SJSA1 (cell line): ENCODE measurements at regions not wholly inside any gene's neighbourhood (a gene's known extent, or its start where the extent isn't known, plus 50 kb on each side); places are given as distances from the start of the nearest gene placed in this dataset.

Source experiments
- DNase-seq, 2 experiments: peaks; one replicate each; pipeline ENCODE4 v3.0.0-alpha.2; 2015 to 2020; ENCODE audit warnings: low spot score in 2 of 2, low read depth in 1 of 2
- H3K27ac ChIP-seq: fragments of 250-450 bp; sonication (Bioruptor Pico); 2 replicates; pipeline ENCODE4 v1.5.1; 2020; ENCODE audit warnings: mild to moderate bottlenecking, moderate library complexity
- H3K27me3 ChIP-seq: fragments of 250-450 bp; sonication (Bioruptor Pico); replicated peaks from 2 replicates; pipeline ENCODE4 v1.5.1; 2020; ENCODE audit warnings: mild to moderate bottlenecking, moderate library complexity
- H3K36me3 ChIP-seq: fragments of 250-450 bp; sonication (Bioruptor Pico); 2 replicates; pipeline ENCODE4 v1.5.1; 2020; ENCODE audit warnings: mild to moderate bottlenecking
- H3K4me1 ChIP-seq: fragments of 250-450 bp; sonication (Bioruptor Pico); replicated peaks from 2 replicates; pipeline ENCODE4 v1.6.1; 2021; ENCODE audit warnings: mild to moderate bottlenecking
- H3K4me3 ChIP-seq: fragments of 250-450 bp; sonication (Bioruptor Pico); 2 replicates; pipeline ENCODE4 v1.5.1; 2020; ENCODE audit warnings: mild to moderate bottlenecking
- H3K9me3 ChIP-seq: fragments of 250-450 bp; sonication (Bioruptor Pico); replicated peaks from 2 replicates; pipeline ENCODE4 v1.5.1; 2020; ENCODE audit warnings: mild to moderate bottlenecking

- DNase-seq = peak in 1 of 2 experiments; percentile 38
- Histone ChIP-seq H3K36me3 (no peaks in the 10 kb centered on the region), H3K9me3 (no peaks in the 10 kb centered on the region; the same call in 1 of the 2 replicates)
Observed at GRCh38 chr5:164345173-164345849, 839.9 kb downstream of the MAT2B start.

GRCh38 chr5:164345853-164346252 lies 840.4 kb downstream of the MAT2B start:
- H3K4me1 ChIP-seq = peaks cover 8% of the 10 kb centered on the region; the same call in 1 of the 2 replicates
- no peaks in the 10 kb centered on the region for H3K27me3 ChIP-seq
- no peaks in the 10 kb centered on the region; the same call in 1 of the 2 replicates for H3K9me3 ChIP-seq
- no peaks in the 10 kb centered on the region for H3K36me3 ChIP-seq
- no peak for DNase-seq
- no peak overlapping the region for H3K27ac ChIP-seq
- no peak overlapping the region for H3K4me3 ChIP-seq

More at GRCh38 chr5:164345173-164345849, 839.9 kb downstream of the MAT2B start:
- Histone ChIP-seq H3K4me1 (peaks cover 8% of the 10 kb centered on the region; the same call in 1 of the 2 replicates), H3K27me3 (no peaks in the 10 kb centered on the region), H3K27ac (no peak overlapping the region), H3K4me3 (no peak overlapping the region)

GRCh38 chr5:164346785-164347630 lies 841.6 kb downstream of the MAT2B start:
- H3K27me3 ChIP-seq = no peaks in the 10 kb centered on the region
- H3K4me3 ChIP-seq = no peak overlapping the region
- H3K36me3 ChIP-seq = no peaks in the 10 kb centered on the region
- H3K27ac ChIP-seq = no peak overlapping the region
- H3K4me1 ChIP-seq = peaks cover 8% of the 10 kb centered on the region; the same call in 1 of the 2 replicates
- DNase-seq = no peak
- H3K9me3 ChIP-seq = no peaks in the 10 kb centered on the region; the same call in 1 of the 2 replicates

GRCh38 chr5:164350236-164350635 lies 844.8 kb downstream of the MAT2B start:
- H3K27me3 ChIP-seq = no peaks in the 10 kb centered on the region
- H3K4me1 ChIP-seq = peaks cover 3% of the 10 kb centered on the region; the same call in 1 of the 2 replicates
- H3K4me3 ChIP-seq = no peak overlapping the region
- DNase-seq = no peak
- H3K9me3 ChIP-seq = no peaks in the 10 kb centered on the region; the same call in 1 of the 2 replicates
- no peaks in the 10 kb centered on the region for H3K36me3 ChIP-seq
- no peak overlapping the region for H3K27ac ChIP-seq

- Histone ChIP-seq H3K4me3 (no peak overlapping the region), H3K27ac (no peak overlapping the region), H3K36me3 (no peaks in the 10 kb centered on the region), H3K27me3 (no peaks in the 10 kb centered on the region), H3K9me3 (no peaks in the 10 kb centered on the region; the same call in 1 of the 2 replicates), H3K4me1 (no peaks in the 10 kb centered on the region)
- DNase-seq = no peak
Observed at GRCh38 chr5:164351245-164351834, 845.9 kb downstream of the MAT2B start.

- Histone ChIP-seq H3K36me3 (no peaks in the 10 kb centered on the region), H3K27ac (no peak overlapping the region), H3K4me1 (no peaks in the 10 kb centered on the region), H3K9me3 (no peaks in the 10 kb centered on the region), H3K4me3 (no peak overlapping the region), H3K27me3 (no peaks in the 10 kb centered on the region)
- DNase-seq = no peak
Observed at GRCh38 chr5:164352695-164353094, 847.3 kb downstream of the MAT2B start.

GRCh38 chr5:164353155-164353554 lies 847.7 kb downstream of the MAT2B start:
- H3K4me1 ChIP-seq = no peaks in the 10 kb centered on the region
- H3K4me3 ChIP-seq = no peak overlapping the region
- DNase-seq = no peak
- no peaks in the 10 kb centered on the region for H3K36me3 ChIP-seq
- no peak overlapping the region for H3K27ac ChIP-seq
- no peaks in the 10 kb centered on the region for H3K9me3 ChIP-seq
- no peaks in the 10 kb centered on the region for H3K27me3 ChIP-seq

- Histone ChIP-seq H3K27me3 (no peaks in the 10 kb centered on the region), H3K9me3 (no peaks in the 10 kb centered on the region), H3K4me1 (peaks cover 7% of the 10 kb centered on the region; the same call in 1 of the 2 replicates), H3K4me3 (no peak overlapping the region), H3K27ac (no peak overlapping the region), H3K36me3 (no peaks in the 10 kb centered on the region)
- no peak for DNase-seq
Observed at GRCh38 chr5:164354139-164354751, 848.8 kb downstream of the MAT2B start.

GRCh38 chr5:164355267-164355830 lies 849.9 kb downstream of the MAT2B start:
- Histone ChIP-seq H3K27ac (no peak overlapping the region), H3K4me1 (peaks cover 16% of the 10 kb centered on the region; the same call in 1 of the 2 replicates), H3K9me3 (no peaks in the 10 kb centered on the region), H3K36me3 (no peaks in the 10 kb centered on the region), H3K4me3 (no peak overlapping the region), H3K27me3 (no peaks in the 10 kb centered on the region)
- DNase-seq = no peak

GRCh38 chr5:164356790-164357189 lies 851.4 kb downstream of the MAT2B start:
- Histone ChIP-seq H3K4me1 (peaks cover 18% of the 10 kb centered on the region; the same call in 1 of the 2 replicates), H3K36me3 (no peaks in the 10 kb centered on the region), H3K4me3 (no peak overlapping the region), H3K9me3 (0 out of 2 replicates have a peak, but pooled peaks cover under 1% of the 10 kb centered on the region), H3K27me3 (no peaks in the 10 kb centered on the region), H3K27ac (no peak overlapping the region)
- no peak for DNase-seq

GRCh38 chr5:164357395-164358033 lies 852.1 kb downstream of the MAT2B start:
- no peak for DNase-seq
- peaks cover 18% of the 10 kb centered on the region; the same call in 1 of the 2 replicates for H3K4me1 ChIP-seq
- no peak overlapping the region for H3K27ac ChIP-seq
- H3K36me3 ChIP-seq = no peaks in the 10 kb centered on the region
- no peak overlapping the region for H3K4me3 ChIP-seq
- 0 out of 2 replicates have a peak, but pooled peaks cover 4% of the 10 kb centered on the region for H3K9me3 ChIP-seq
- no peaks in the 10 kb centered on the region for H3K27me3 ChIP-seq

- Histone ChIP-seq H3K4me3 (no peak overlapping the region), H3K9me3 (0 out of 2 replicates have a peak, but pooled peaks cover 4% of the 10 kb centered on the region), H3K36me3 (no peaks in the 10 kb centered on the region), H3K4me1 (peaks cover 18% of the 10 kb centered on the region; the same call in 1 of the 2 replicates), H3K27me3 (no peaks in the 10 kb centered on the region), H3K27ac (no peak overlapping the region)
- DNase-seq = peak; percentile 46 to 53
Observed at GRCh38 chr5:164358531-164359259, 853.3 kb downstream of the MAT2B start.
